GM21447 (cell line): ENCODE measurements at regions not wholly inside any gene's neighbourhood (a gene's known extent, or its start where the extent isn't known, plus 50 kb on each side); places are given as distances from the start of the nearest gene placed in this dataset.
"Not testable (repeated sequence)": the region's sequence is repeated elsewhere in the genome, so short reads cannot be mapped to it uniquely, and the experiment has no call there.

ENCODE experiments used
- ATAC-seq: cut with Tn5 transposase; IDR thresholded peaks from one replicate; pipeline ENCODE4 v1.9.1; 2021; ENCODE audit not compliant: unreplicated experiment

- no peak for ATAC-seq
Measured at GRCh38 chr6:167229586-167229985, 61.5 kb upstream of the UNC93A start.

GRCh38 chr6:167230288-167230687 is 60.8 kb upstream of the UNC93A start:
- no peak for ATAC-seq

GRCh38 chr6:167232356-167232755 is 58.8 kb upstream of the UNC93A start:
- no peak for ATAC-seq

GRCh38 chr6:167233490-167233889 is 57.6 kb upstream of the UNC93A start:
- no peak for ATAC-seq

GRCh38 chr6:167234576-167234975 is 56.5 kb upstream of the UNC93A start:
- ATAC-seq: not testable (repeated sequence)

GRCh38 chr6:167235005-167235404 is 56.1 kb upstream of the UNC93A start:
- ATAC-seq: no peak

GRCh38 chr6:167235421-167236238 is 55.5 kb upstream of the UNC93A start:
- no peak for ATAC-seq

GRCh38 chr6:167236239-167236571 is 54.9 kb upstream of the UNC93A start:
- no peak for ATAC-seq

GRCh38 chr6:167237438-167238145 is 53.5 kb upstream of the UNC93A start:
- ATAC-seq: no peak

- no peak for ATAC-seq
Measured at GRCh38 chr6:167238146-167238693, 52.9 kb upstream of the UNC93A start.

GRCh38 chr6:167238694-167239467 is 52.2 kb upstream of the UNC93A start:
- no peak for ATAC-seq

- not testable (repeated sequence) for ATAC-seq
Measured at GRCh38 chr6:167239470-167239869, 51.6 kb upstream of the UNC93A start.

- no peak for ATAC-seq
Measured at GRCh38 chr6:167240034-167240541, 51.0 kb upstream of the UNC93A start.
